ENCODE measurements at regions not wholly inside any gene's neighbourhood (a gene's known extent, or its start where the extent isn't known, plus 50 kb on each side); places are given as distances from the start of the nearest gene placed in this dataset.

- H4K20me1 ChIP-seq (ENCODE audit: control insufficient read depth, insufficient read depth, insufficient read length): no peaks in the 10 kb centered on the region
- no peak overlapping the region for H3K56ac ChIP-seq (ENCODE audit: insufficient read length, low read depth, low read length)
- no peak overlapping the region for H2AK5ac ChIP-seq (ENCODE audit: insufficient read length, low read length)
- no peak overlapping the region for H3K9ac ChIP-seq (ENCODE audit: extremely low read depth, insufficient read length, low read length)
- no peak overlapping the region for H3K4me2 ChIP-seq (ENCODE audit: insufficient read depth, insufficient read length, low read length)
- no peaks in the 10 kb centered on the region for H3K9me3 ChIP-seq (ENCODE audit: control insufficient read depth, low read depth, low read length)
- no peak overlapping the region for H2AFZ ChIP-seq (ENCODE audit: low read length)
- Mint-ChIP-seq H3K4me1 (peaks cover 5 to 9% of the 10 kb centered on the region in 2 experiments; a peak in 3 of 4 replicates), H3K4me3 (no peak overlapping the region), H3K27ac (no peak overlapping the region), H3K9me3 (peaks cover 0 to 3% of the 10 kb centered on the region in 2 experiments; a peak in 2 of 5 replicates), H3K36me3 (ENCODE audit: insufficient read depth in 1 of 3, low read depth in 3 of 3) (no peaks in the 10 kb centered on the region), H3K27me3 (ENCODE audit: low read depth) (peaks cover 2% of the 10 kb centered on the region; the same call in 1 of the 2 replicates)
- H3K18ac ChIP-seq (ENCODE audit: insufficient read length, low read depth, low read length): no peak overlapping the region
- H2BK5ac ChIP-seq (ENCODE audit: insufficient read length, low read length): no peak overlapping the region
- no peak overlapping the region for H2BK20ac ChIP-seq (ENCODE audit: low read depth, low read length, poor library complexity, severe bottlenecking)
- no peak overlapping the region for H2BK120ac ChIP-seq (ENCODE audit: low read depth, low read length, poor library complexity, severe bottlenecking)
- no peaks in the 10 kb centered on the region for H3K79me1 ChIP-seq (ENCODE audit: insufficient read depth, low read depth, low read length, poor library complexity, severe bottlenecking)
- H4K91ac ChIP-seq (ENCODE audit: insufficient read length, low read depth, low read length): no peak overlapping the region
- no peak overlapping the region for H3K27ac ChIP-seq (ENCODE audit: insufficient read length, low read depth, low read length)
- H3K14ac ChIP-seq (ENCODE audit: insufficient read depth, low read length): no peak overlapping the region
- no peaks in the 10 kb centered on the region for H3K79me2 ChIP-seq (ENCODE audit: insufficient read depth, low read length)
- no peak overlapping the region for H2BK12ac ChIP-seq (ENCODE audit: insufficient read length, low read depth, low read length)
- H3K23ac ChIP-seq (ENCODE audit: insufficient read length, low read depth, low read length): no peak overlapping the region
- no peaks in the 10 kb centered on the region for H3K27me3 ChIP-seq (ENCODE audit: insufficient read depth, low read length)
- H4K5ac ChIP-seq (ENCODE audit: insufficient read length, low read depth, low read length): no peak overlapping the region
- H4K8ac ChIP-seq (replicated peaks; ENCODE audit: insufficient read length, low read depth, low read length): no peak overlapping the region
- H3T11ph ChIP-seq (ENCODE audit: low read length): no peak overlapping the region
- H3K23me2 ChIP-seq (ENCODE audit: insufficient read length, low read depth, low read length, poor library complexity, severe bottlenecking): no peaks in the 10 kb centered on the region
- no peak for TF ChIP-seq CTCF (conservative IDR thresholded peaks at IDR 0.05)
- no peak overlapping the region for H3K4ac ChIP-seq (ENCODE audit: low read depth, low read length)
- no peak overlapping the region for H2BK15ac ChIP-seq (ENCODE audit: low read depth, low read length)
- no peak for DNase-seq
- no peaks in the 10 kb centered on the region for H3K4me1 ChIP-seq (ENCODE audit: insufficient read depth, low read length)
Measured at GRCh38 chr1:55679971-55680370, 464.8 kb upstream of the USP24 start.

Measured in H9 (cell line).